GM18867 (cell line): ENCODE measurements at regions not wholly inside any gene's neighbourhood (a gene's known extent, or its start where the extent isn't known, plus 50 kb on each side); places are given as distances from the start of the nearest gene placed in this dataset.
A peak's percentile ranks its signal among the peaks of the same experiment; 100 is the strongest.

ENCODE experiments used
- ATAC-seq: cut with Tn5 transposase; IDR thresholded peaks from one replicate; pipeline ENCODE4 v1.9.1; 2021; ENCODE audit warnings: mild to moderate bottlenecking, moderate library complexity; ENCODE audit not compliant: unreplicated experiment

DNA sequence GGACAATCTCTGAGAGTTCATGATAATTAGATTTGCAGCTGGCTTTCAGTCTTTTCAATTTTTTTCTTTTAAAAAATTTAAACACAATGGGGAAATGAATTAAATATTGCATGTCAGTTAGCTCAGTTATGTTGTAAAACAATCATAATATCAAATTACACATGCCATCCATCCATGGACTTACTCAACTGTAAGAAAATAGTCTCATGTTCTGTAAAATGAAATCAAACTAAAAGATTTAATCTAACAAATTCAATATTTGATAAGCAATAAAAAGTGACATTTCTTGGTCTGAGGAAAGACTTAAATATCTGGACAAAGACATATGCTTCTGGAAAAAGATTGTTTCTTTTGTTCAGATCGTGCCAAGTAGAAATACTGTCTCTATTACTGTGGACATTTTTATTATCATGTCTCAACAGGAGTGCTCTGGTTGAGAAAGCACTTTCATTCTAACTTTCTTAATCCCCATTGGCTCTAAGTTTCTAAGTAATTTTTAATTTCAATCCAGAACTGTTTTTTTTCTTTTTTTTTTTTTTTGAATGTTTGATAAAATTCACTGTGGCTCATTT, 179.2 kb upstream of the FAM3C start:
- ATAC-seq, result no peak

DNA sequence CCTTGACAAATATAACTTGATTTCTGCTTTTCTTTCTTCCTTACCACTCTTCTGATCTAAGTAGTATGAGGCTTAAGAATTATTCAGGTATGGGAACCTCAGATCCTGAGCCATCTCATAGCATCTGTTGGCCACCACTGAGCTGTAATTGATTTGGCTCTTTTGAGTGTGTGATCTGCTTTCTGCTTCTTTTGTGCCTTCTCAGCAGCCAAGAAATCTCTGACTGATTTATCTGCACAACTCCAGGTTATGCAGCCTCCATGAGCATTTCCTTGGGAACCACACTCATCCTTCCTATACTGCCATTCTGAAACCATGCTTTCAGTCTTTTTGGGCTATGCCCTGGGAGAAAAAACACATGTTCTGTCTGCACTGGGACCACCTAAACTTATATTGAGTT, 178.0 kb upstream of the FAM3C start:
- no peak for ATAC-seq

DNA sequence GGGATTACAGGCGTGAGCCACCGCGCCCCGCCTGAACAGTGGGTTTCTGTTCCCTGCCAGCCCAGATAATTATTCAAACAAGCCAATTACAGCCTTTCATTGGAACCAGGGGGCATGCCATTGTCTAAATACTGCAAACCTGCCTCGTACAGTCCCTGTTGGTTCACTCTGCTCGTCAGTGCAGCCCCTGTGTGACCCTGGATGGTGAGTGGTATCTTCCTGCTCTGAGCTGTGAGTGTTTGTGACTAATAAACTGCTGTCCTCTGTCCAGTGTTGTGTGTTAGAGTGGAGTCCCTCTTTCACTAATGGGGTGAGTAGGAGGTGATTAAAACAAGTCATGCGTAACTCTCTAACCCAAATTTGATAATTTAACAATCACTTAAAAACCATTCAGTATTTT, 176.5 kb upstream of the FAM3C start:
- no peak for ATAC-seq

- no peak for ATAC-seq
Observed at GRCh38 chr7:121570365-121570764, 174.3 kb upstream of the FAM3C start.

GRCh38 chr7:121563177-121563576, 167.1 kb upstream of the FAM3C start:
- ATAC-seq, result no peak

- no peak for ATAC-seq
Observed at GRCh38 chr7:121562259-121562658, 166.2 kb upstream of the FAM3C start.

DNA sequence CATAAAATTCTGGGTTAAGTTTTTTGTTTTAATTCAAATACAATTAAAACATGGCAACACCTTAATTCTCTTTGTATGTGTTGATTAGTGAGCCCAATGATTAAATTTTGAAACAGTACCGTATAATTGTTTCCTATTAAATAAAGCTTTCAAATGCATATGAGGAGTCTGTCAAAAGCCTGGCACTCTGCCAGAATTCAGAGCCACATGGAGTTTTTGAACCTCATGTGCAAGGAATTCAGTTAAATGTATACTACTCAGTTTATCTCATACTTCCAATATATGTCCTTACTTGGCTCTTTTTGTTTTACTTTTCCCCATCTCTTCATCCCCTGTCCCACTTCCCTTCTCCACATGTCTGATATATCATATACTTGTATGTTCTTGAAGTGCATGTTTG, 165.6 kb upstream of the FAM3C start:
- no peak for ATAC-seq

DNA sequence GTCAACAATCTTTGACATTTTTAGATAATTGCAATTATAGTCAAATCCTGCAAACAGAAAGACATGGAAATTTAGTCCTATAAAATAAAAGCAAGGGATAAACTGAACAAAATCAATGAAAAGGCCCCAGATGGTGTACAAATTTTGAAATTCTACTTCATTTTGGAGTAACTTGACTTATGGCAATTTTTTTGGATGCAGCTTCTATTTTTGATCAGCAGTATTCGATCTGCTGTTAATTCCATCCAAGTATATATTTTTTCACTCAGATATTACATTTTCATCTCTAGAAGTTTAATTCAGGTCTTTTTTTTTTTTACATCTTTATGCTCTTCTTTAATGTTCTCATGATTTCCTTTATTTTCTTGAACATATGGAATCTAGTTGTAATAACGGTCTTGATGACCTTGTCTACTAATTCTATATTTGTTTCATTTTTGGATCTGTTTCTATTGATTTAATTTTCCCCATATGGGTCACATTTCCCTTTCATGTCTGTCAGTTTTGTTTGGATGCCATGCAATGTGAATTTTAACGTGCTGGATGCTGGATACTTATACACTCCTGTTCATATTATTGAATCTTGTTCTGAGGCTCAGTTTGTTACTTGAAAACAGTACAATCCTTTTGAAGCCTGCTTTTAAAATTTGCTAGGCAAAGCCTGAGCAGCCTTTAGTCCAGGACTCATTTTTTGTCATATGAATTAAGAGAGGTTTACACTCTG, 164.3 kb upstream of the FAM3C start:
- ATAC-seq, result no peak

DNA sequence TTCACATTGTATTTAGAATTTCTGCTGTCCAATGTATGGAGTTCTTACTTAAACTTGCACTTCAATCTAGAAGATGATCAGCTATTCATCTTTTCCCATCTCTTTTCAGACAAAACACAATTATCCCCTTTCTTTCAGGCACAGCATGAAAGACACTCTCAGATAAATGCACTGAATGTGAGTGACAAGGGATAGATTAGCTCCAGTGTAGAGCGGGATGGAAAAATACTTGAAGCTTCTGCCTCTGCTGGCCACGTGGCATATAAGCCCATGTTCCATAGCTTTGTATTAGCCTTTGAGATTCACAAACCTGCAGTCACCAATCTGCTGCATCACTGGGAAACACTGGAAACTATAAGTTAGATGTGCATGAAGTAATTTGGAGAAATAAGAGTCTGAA, 162.2 kb upstream of the FAM3C start:
- no peak for ATAC-seq

GRCh38 chr7:121557034-121557892, 161.2 kb upstream of the FAM3C start:
- ATAC-seq, result no peak

- ATAC-seq, result no peak
Observed at GRCh38 chr7:121555558-121555957, 159.4 kb upstream of the FAM3C start.

- ATAC-seq, result peak; percentile 86
Observed at GRCh38 chr7:121547544-121548092, 151.5 kb upstream of the FAM3C start.

DNA sequence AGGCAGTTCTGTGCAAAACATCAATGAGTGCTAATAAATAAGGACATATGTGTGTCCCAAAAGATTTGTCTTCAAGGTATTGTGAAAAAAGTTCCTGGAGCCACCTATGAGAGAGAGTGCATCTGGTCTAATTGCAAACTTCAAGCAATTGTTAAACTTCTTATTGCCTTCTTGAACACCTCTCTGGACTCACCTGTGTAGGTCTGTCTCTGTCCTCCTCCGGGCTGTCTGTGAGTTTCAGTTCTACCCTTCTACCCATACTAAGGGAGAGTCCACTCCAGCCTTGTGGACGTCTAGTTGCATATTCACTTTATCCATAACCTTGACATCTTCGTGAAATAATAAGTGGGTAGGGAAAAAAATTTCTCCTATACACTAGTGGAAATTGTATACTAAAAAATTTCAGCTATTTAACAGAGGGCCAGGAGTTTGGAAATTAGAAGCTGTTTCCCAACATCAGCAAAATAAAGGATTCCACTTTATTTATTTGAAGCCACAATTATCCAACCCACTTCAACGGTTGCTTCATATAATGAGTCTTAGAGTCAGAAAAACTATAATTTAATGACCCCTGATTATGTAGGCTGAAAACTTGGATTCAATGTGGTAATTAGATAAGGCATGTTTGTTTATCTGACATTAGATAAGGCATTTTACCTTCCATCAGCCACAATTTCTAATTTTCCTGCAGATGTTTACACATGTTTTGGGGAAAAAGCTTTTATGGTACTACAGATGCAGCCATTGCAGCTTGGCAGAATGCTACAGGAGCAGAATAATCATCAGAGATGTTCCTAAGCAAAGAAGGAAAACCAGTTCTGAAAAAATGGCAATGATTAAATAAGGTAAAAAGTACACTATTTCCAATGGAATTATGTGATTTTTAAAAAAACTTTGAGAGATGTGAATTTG, 150.8 kb upstream of the FAM3C start:
- no peak for ATAC-seq

GRCh38 chr7:121545418-121545817, 149.3 kb upstream of the FAM3C start:
- no peak for ATAC-seq

GRCh38 chr7:121544726-121545125, 148.6 kb upstream of the FAM3C start:
- peak; percentile 50 for ATAC-seq

GRCh38 chr7:121544238-121544637, 148.1 kb upstream of the FAM3C start:
- no peak for ATAC-seq

DNA sequence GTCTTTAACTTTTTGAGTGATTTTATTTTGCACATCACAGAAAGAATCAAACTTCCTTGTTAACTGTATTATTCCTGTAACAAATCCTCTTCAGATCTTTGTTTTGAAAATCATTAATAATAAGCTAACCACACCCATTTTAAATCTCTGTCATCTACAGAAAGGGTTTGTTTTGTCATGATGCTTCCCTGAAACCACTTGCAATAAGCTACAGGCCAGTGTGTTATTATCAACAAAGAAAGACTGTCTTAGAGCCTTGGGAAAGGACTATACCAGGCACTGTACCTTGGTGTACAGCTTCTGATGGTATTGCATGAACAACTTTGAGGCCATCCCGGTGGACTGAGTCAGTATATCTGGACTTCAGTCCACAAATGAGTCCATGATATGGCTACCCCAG, 145.3 kb upstream of the FAM3C start:
- ATAC-seq, result no peak

- no peak for ATAC-seq
Observed at GRCh38 chr7:121540138-121540537, 144.0 kb upstream of the FAM3C start.

DNA sequence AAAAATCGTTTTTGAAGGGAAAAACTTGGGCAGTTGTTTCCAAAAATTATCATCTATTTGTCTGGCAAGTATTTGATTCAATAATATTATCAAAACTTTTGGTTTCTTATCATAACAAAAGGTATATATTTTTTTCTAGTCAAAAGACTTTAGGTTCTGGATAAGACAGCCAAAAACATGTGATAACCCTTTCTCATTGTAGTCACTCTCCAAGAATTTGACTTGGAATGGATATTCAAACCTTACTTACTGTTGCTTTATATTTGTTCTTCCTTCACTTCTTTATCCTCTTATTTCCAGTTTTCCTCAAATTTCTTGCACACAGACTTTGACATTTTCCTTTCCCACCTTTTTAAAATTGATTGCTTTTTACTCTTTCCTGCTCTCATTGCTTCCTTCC, 140.9 kb upstream of the FAM3C start:
- no peak for ATAC-seq

- no peak for ATAC-seq
Observed at GRCh38 chr7:121531175-121532070, 135.3 kb upstream of the FAM3C start.
